ENCODE measurements at regions not wholly inside any gene's neighbourhood (a gene's known extent, or its start where the extent isn't known, plus 50 kb on each side); places are given as distances from the start of the nearest gene placed in this dataset.

GRCh38 chr7:96836456-96836855, 126.8 kb upstream of the SEM1 start (continued):
- TF ChIP-seq SKIL (CRISPR knock-in tag; IDR thresholded peaks at IDR 0.05; ENCODE audit: borderline replicate concordance) (no peak), ELF4 (CRISPR knock-in tag; IDR thresholded peaks at IDR 0.05; ENCODE audit: borderline replicate concordance) (no peak), HMG20B (CRISPR knock-in tag; conservative IDR thresholded peaks at IDR 0.05) (no peak), ZNF263 (CRISPR knock-in tag; IDR thresholded peaks at IDR 0.05) (no peak), FOXO4 (CRISPR knock-in tag; conservative IDR thresholded peaks at IDR 0.05) (no peak), ZFX (CRISPR knock-in tag; IDR thresholded peaks at IDR 0.05; ENCODE audit: low read depth) (no peak), ATF4 (CRISPR knock-in tag; IDR thresholded peaks at IDR 0.05) (no peak)

GRCh38 chr7:96837593-96837992, 127.9 kb upstream of the SEM1 start:
- H3K4me1 ChIP-seq (ENCODE audit: insufficient read depth, low read length), result peaks cover 32% of the 10 kb centered on the region
- H2AFZ ChIP-seq (ENCODE audit: low read length), result no peak overlapping the region
- no peaks in the 10 kb centered on the region for H3K36me3 ChIP-seq (replicated peaks in 1 of 2; ENCODE audit: control insufficient read depth in 1 of 2, insufficient read depth in 2 of 2, low read length in 2 of 2)
- no peak overlapping the region for H3K27ac ChIP-seq (ENCODE audit: extremely low read length, insufficient read depth, low read length)
- ATAC-seq (no peak), FAIRE-seq (no peak), DNase-seq (ENCODE audit: low spot score) (no peak)
- H3K4me3 ChIP-seq (replicated peaks in 1 of 3; ENCODE audit: insufficient read depth in 1 of 3, low read depth in 2 of 3, low read length in 3 of 3), result no peak overlapping the region
- no TSS peak for BruUV-seq (replicated peaks)
- no peaks in the 10 kb centered on the region for H3K9me3 ChIP-seq (ENCODE audit: low read length)
- no peak overlapping the region for H3K9ac ChIP-seq (ENCODE audit: insufficient read depth, low read depth, low read length)
- in situ Hi-C loops (cut with HindIII; ENCODE audit: extremely low pct_ligation_motif_present, low pct_unique_long_range_greater_than_20kb) (no loop called here), intact Hi-C loops (cut with micrococcal nuclease; ENCODE audit: unreplicated experiment) (no loop called here)
- no peaks in the 10 kb centered on the region for H3K79me2 ChIP-seq (ENCODE audit: insufficient read depth, low read length)
- H3K4me2 ChIP-seq (ENCODE audit: low read depth, low read length), result no peak overlapping the region
- CTCF ChIA-PET (ENCODE audit: low intra/inter-chr PET ratio, low total read pairs), result no interaction called here
- no peaks in the 10 kb centered on the region for H3K27me3 ChIP-seq (ENCODE audit: control insufficient read depth in 1 of 2, insufficient read depth in 2 of 2, low read length in 2 of 2)
- POLR2A ChIA-PET, result interaction anchor here (1.5 kb wide), 1 partner anchor 179 kb away, joined by 3 read pairs; no protein-coding TSS in a partner anchor
- H4K20me1 ChIP-seq (ENCODE audit: insufficient read depth, low read length), result no peaks in the 10 kb centered on the region
- 60% methylated on average over 2 of the region's 2 CpGs for WGBS (ENCODE audit: low lambda C conversion rate)
- no peak for TF ChIP-seq ZNF33B (CRISPR knock-in tag; IDR thresholded peaks at IDR 0.05)
- TF ChIP-seq ZNF468 (CRISPR knock-in tag; IDR thresholded peaks at IDR 0.05), result no peak
- no peak for TF ChIP-seq NONO (IDR thresholded peaks at IDR 0.05)
- no peak for TF ChIP-seq NONO (CRISPR knock-in tag; conservative IDR thresholded peaks at IDR 0.05)
- no peak for TF ChIP-seq ZHX1 (CRISPR knock-in tag; IDR thresholded peaks at IDR 0.05; ENCODE audit: low read depth)
- TF ChIP-seq USF2 (IDR thresholded peaks at IDR 0.05; ENCODE audit: low read depth, low read length), result no peak
- no peak for TF ChIP-seq USF2 (CRISPR knock-in tag; IDR thresholded peaks at IDR 0.05; ENCODE audit: borderline replicate concordance)
- no peak for TF ChIP-seq MBNL3 (CRISPR knock-in tag; conservative IDR thresholded peaks at IDR 0.05)
